Sigmoid colon (tissue), 6 donors: ENCODE measurements at regions not wholly inside any gene's neighbourhood (a gene's known extent, or its start where the extent isn't known, plus 50 kb on each side); places are given as distances from the start of the nearest gene placed in this dataset.

Source experiments
- DNase-seq: peaks from one replicate; pipeline ENCODE4 v3.0.0-alpha.2; 2019
- H3K27ac ChIP-seq, 4 donors: fragments of 200-600 bp; sonication (generic); one replicate each; pipeline ENCODE4 v1.5.1; 2016 to 2019; ENCODE audit warnings: mild to moderate bottlenecking in 1 of 4
- H3K27me3 ChIP-seq, 3 donors: fragments of 200-600 bp; sonication (generic); one replicate each; pipeline ENCODE4 v1.5.1; 2019; ENCODE audit warnings: mild to moderate bottlenecking in 1 of 3
- H3K36me3 ChIP-seq, 4 donors: fragments of 200-600 bp; sonication (generic); one replicate each; pipeline ENCODE4 v1.5.1; 2016 to 2019
- H3K4me1 ChIP-seq, 4 donors: fragments of 200-600 bp; sonication (generic); one replicate each; pipeline ENCODE4 v1.5.1; 2017 to 2019
- H3K4me3 ChIP-seq, 4 donors: fragments of 200-600 bp; sonication (generic); one replicate each; pipeline ENCODE4 v1.5.1; 2017 to 2019; ENCODE audit warnings: mild to moderate bottlenecking in 2 of 4, moderate library complexity in 1 of 4
- H3K9me3 ChIP-seq, 4 donors: fragments of 200-600 bp in 3 of 4; sonication (generic) in 3 of 4; one replicate each; pipeline versions ENCODE4 v1.5.1 to v1.6.1; 2013 to 2019
- EP300 ChIP-seq, 4 donors: sonication (generic); formaldehyde crosslinking; IDR thresholded peaks; one replicate each; pipeline ENCODE4 v1.6.1; 2017; ENCODE audit warnings: antibody characterized with exemption in 4 of 4
- POLR2A ChIP-seq, 2 donors: fragments of 450-650 bp; IDR thresholded peaks; one replicate each; pipeline ENCODE4 v1.6.1; 2016; ENCODE audit warnings: antibody characterized with exemption in 2 of 2, mild to moderate bottlenecking in 2 of 2, moderate library complexity in 2 of 2
- POLR2AphosphoS5 ChIP-seq, 4 donors: sonication (generic); formaldehyde crosslinking; IDR thresholded peaks; one replicate each; pipeline ENCODE4 v1.6.1; 2017; ENCODE audit warnings: antibody characterized with exemption in 4 of 4
- WGBS, 2 donors: extraction: QIAGEN DNeasy Blood & Tissue Kit; methylation state at CpG; one replicate each; pipeline ENCODE4 v1.1.7; 2013; 5-methylcytosine and 5-hydroxymethylcytosine counted together
- intact Hi-C: fragments of 100-400 bp; cut with DNase I; formaldehyde crosslinking; loops from one replicate; pipeline ENCODE4 v1.15.1; 2023
- TF ChIP-seq, protein P1 (sequence below), 4 experiments: fragments of 450-650 bp in 3 of 4; fragments of 200-600 bp in 1 of 4; IDR thresholded peaks; one replicate each; pipeline ENCODE4 v1.5.1; 2016 to 2019; ENCODE audit warnings: antibody characterized with exemption in 4 of 4, mild to moderate bottlenecking in 3 of 4, moderate library complexity in 2 of 4
- donor health status: healthy with polysubstance abuse.
- donor health status: healthy.

DNA sequence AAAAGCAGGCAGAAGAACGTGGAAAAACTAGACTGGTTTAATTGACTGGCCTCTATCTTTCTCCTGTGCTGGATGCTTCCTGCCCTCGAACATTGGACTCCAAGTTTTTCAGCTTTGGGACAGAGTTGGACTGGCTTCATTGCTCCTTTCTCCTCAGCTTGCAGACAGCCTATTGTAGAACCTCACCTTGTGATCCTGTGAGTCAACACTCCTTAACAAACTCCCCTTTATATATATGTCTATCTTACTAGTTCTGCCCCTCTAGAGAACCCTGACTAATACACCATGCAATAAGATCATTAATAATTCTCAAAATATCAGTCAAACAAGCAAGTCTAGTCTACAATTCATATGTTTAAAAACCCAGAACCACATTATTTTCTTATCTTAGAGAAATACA, 662.4 kb downstream of the TBC1D4 start:
- Histone ChIP-seq H3K27ac (no peak overlapping the region), H3K4me1 (no peaks in the 10 kb centered on the region), H3K4me3 (no peak overlapping the region), H3K36me3 (no peaks in the 10 kb centered on the region), H3K27me3 (no peaks in the 10 kb centered on the region), H3K9me3 (no peaks in the 10 kb centered on the region)
- TF ChIP-seq EP300 (IDR thresholded peaks at IDR 0.05) (no peak), POLR2A (IDR thresholded peaks at IDR 0.05) (no peak)
- TF ChIP-seq, protein P1, sequence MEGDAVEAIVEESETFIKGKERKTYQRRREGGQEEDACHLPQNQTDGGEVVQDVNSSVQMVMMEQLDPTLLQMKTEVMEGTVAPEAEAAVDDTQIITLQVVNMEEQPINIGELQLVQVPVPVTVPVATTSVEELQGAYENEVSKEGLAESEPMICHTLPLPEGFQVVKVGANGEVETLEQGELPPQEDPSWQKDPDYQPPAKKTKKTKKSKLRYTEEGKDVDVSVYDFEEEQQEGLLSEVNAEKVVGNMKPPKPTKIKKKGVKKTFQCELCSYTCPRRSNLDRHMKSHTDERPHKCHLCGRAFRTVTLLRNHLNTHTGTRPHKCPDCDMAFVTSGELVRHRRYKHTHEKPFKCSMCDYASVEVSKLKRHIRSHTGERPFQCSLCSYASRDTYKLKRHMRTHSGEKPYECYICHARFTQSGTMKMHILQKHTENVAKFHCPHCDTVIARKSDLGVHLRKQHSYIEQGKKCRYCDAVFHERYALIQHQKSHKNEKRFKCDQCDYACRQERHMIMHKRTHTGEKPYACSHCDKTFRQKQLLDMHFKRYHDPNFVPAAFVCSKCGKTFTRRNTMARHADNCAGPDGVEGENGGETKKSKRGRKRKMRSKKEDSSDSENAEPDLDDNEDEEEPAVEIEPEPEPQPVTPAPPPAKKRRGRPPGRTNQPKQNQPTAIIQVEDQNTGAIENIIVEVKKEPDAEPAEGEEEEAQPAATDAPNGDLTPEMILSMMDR (IDR thresholded peaks at IDR 0.05), result no peak
- intact Hi-C loops, result no loop called here
- no peak for DNase-seq
- 61 to 73% methylated on average over 2 of the region's 2 CpGs for WGBS, 2 donors

DNA sequence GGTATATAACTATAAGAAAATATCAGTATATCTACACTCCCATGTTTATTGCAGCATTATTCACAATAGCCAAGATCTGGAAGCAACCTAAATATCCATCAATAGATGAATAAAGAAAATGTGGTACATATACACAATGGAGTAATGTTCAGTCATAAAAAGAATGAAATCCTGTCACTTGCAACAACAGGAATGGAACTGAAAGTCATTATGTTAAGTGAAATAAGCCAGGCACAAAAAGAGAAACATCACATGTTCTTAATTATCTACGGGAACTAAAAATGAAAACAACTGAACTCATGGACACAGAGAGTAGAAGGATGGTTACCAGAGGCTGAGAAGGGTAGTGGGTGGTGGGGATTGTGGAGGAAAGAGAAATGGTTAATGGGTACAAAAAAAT, 665.2 kb downstream of the TBC1D4 start:
- Histone ChIP-seq H3K4me3 (no peak overlapping the region), H3K27me3 (no peaks in the 10 kb centered on the region), H3K9me3 (peaks cover 0 to 1% (median 0%) of the 10 kb centered on the region in 4 donors), H3K36me3 (no peaks in the 10 kb centered on the region), H3K27ac (no peak overlapping the region), H3K4me1 (no peaks in the 10 kb centered on the region)
- intact Hi-C loops, result no loop called here
- DNase-seq, result no peak
- whole genome bisulfite sequencing, 2 donors, result 70 to 85% methylated on average over 1 of the region's 1 CpG
- no peak for TF ChIP-seq POLR2A (IDR thresholded peaks at IDR 0.05)

DNA sequence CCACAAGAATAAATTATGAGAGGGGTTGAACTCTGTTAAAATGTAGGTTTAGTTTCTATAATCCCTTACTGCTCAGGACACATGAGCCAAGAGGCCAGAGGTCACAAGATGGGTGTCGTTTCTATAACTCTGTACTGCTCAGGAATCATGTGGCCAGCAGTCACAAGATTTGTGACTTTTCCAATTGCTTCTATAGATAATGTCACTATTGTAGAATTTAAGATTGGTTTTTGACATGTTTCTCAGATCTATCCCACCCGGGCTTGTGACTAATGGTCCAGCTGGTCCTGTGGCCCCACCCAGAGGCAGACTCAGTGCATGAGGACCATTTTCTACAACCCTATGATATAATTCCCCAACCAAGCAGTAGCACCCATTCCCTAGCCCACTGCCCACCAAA, 662.0 kb upstream of the KLF12 start:
- Histone ChIP-seq H3K36me3 (no peaks in the 10 kb centered on the region), H3K27me3 (no peaks in the 10 kb centered on the region), H3K27ac (no peak overlapping the region), H3K4me1 (no peaks in the 10 kb centered on the region), H3K4me3 (no peak overlapping the region), H3K9me3 (no peaks in the 10 kb centered on the region)
- TF ChIP-seq EP300 (IDR thresholded peaks at IDR 0.05) (no peak), POLR2A (IDR thresholded peaks at IDR 0.05) (no peak), POLR2AphosphoS5 (IDR thresholded peaks at IDR 0.05) (no peak)
- TF ChIP-seq, protein P1 (IDR thresholded peaks at IDR 0.05), result no peak
- intact Hi-C loops, result no loop called here
- WGBS, 2 donors, result 48 to 69% methylated on average over 2 of the region's 2 CpGs
- DNase-seq, result no peak

DNA sequence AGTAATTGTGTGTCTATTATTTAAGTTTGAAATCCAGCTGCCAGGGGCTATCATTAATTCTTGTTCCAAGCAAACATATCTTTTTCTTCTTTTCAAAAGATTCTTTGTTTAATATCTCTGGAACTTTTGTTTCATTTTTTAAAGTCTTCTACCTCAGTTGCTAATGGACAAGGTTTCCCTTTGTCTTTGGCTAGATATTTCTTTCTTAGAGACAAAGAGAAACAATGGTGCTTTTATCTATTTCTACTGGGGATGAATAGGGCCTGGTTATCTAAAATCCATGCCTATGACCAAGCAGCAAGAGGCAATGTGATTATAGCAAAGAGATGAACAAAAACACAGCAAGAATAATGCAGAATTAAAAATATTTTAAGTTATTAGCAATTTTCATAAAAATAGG, 661.3 kb upstream of the KLF12 start:
- no peaks in the 10 kb centered on the region for H3K4me1 ChIP-seq
- TF ChIP-seq POLR2A (IDR thresholded peaks at IDR 0.05), result no peak
- no peak for TF ChIP-seq POLR2AphosphoS5 (IDR thresholded peaks at IDR 0.05)
- no peak for TF ChIP-seq EP300 (IDR thresholded peaks at IDR 0.05)
- TF ChIP-seq, protein P1 (IDR thresholded peaks at IDR 0.05), result no peak
- no peaks in the 10 kb centered on the region for H3K36me3 ChIP-seq
- no peak overlapping the region for H3K27ac ChIP-seq
- no peaks in the 10 kb centered on the region for H3K9me3 ChIP-seq
- intact Hi-C loops, result no loop called here
- DNase-seq, result no peak
- no peaks in the 10 kb centered on the region for H3K27me3 ChIP-seq
- H3K4me3 ChIP-seq, result no peak overlapping the region

DNA sequence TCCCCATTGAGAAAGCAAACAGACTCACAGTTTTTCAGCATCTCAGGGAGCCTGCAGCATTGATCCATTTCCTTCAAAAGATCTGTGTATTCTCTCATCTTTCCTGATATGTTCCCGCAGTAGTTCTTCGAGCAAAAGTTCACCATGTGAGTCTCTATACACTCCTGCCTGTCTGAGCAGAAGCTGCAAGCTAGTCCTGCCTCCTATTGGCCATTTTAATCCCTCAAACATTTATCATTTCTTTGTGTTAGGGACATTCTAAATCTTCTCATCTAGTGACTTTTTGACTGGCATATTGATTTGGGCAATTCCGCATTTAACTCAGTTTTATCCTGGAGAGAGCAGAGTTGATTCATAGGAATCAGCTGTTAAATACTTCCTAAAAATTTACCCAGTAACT, 660.4 kb upstream of the KLF12 start:
- no peak overlapping the region for H3K4me3 ChIP-seq
- WGBS, 2 donors, result 90 to 93% methylated on average over 3 of the region's 3 CpGs
- H3K4me1 ChIP-seq, result no peaks in the 10 kb centered on the region
- H3K27me3 ChIP-seq, result no peaks in the 10 kb centered on the region
- H3K9me3 ChIP-seq, result no peaks in the 10 kb centered on the region
- H3K27ac ChIP-seq, result no peak overlapping the region
- TF ChIP-seq, protein P1 (IDR thresholded peaks at IDR 0.05), result no peak
- TF ChIP-seq EP300 (IDR thresholded peaks at IDR 0.05) (no peak), POLR2A (IDR thresholded peaks at IDR 0.05) (no peak), POLR2AphosphoS5 (IDR thresholded peaks at IDR 0.05) (no peak)
- intact Hi-C loops, result no loop called here
- no peaks in the 10 kb centered on the region for H3K36me3 ChIP-seq
- no peak for DNase-seq
